Subcutaneous abdominal adipose tissue (tissue), 5 donors: ENCODE measurements at regions not wholly inside any gene's neighbourhood (a gene's known extent, or its start where the extent isn't known, plus 50 kb on each side); places are given as distances from the start of the nearest gene placed in this dataset.
"Not testable (repeated sequence)": the region's sequence is repeated elsewhere in the genome, so short reads cannot be mapped to it uniquely, and the experiment has no call there.

ENCODE experiments used
- H3K27ac ChIP-seq: one replicate; pipeline ENCODE4 v1.7.0; 2013; ENCODE audit warnings: low read depth, mild to moderate bottlenecking, inconsistent platforms, low read length, moderate library complexity
- H3K27me3 ChIP-seq, 5 donors: one replicate each; pipeline ENCODE4 v1.7.0; 2013; ENCODE audit warnings: low read length in 5 of 5, inconsistent platforms in 1 of 5; ENCODE audit not compliant: control insufficient read depth in 5 of 5, insufficient read depth in 4 of 5
- H3K36me3 ChIP-seq, 5 donors: one replicate each; pipeline ENCODE4 v1.7.0; 2013; ENCODE audit warnings: low read length in 5 of 5; ENCODE audit not compliant: control insufficient read depth in 5 of 5, insufficient read depth in 5 of 5
- H3K4me1 ChIP-seq, 5 donors: one replicate each; pipeline ENCODE4 v1.7.0; 2013; ENCODE audit warnings: low read length in 5 of 5, mild to moderate bottlenecking in 3 of 5, moderate library complexity in 1 of 5; ENCODE audit not compliant: control insufficient read depth in 5 of 5, insufficient read depth in 5 of 5
- H3K4me3 ChIP-seq, 5 donors: one replicate each; pipeline ENCODE4 v1.7.0; 2013; ENCODE audit warnings: low read length in 5 of 5, low read depth in 1 of 5
- H3K9ac ChIP-seq, 5 donors: one replicate each; pipeline ENCODE4 v1.7.0; 2013; ENCODE audit warnings: low read length in 5 of 5, mild to moderate bottlenecking in 4 of 5, moderate library complexity in 3 of 5
- H3K9me3 ChIP-seq, 5 donors: one replicate each; pipeline ENCODE4 v1.7.0; 2013; ENCODE audit warnings: low read length in 5 of 5; ENCODE audit not compliant: control insufficient read depth in 5 of 5
- donor health status: healthy.
- donor health status: healthy.
- donor health status: healthy.
- donor health status: healthy.
- donor health status: healthy.

DNA sequence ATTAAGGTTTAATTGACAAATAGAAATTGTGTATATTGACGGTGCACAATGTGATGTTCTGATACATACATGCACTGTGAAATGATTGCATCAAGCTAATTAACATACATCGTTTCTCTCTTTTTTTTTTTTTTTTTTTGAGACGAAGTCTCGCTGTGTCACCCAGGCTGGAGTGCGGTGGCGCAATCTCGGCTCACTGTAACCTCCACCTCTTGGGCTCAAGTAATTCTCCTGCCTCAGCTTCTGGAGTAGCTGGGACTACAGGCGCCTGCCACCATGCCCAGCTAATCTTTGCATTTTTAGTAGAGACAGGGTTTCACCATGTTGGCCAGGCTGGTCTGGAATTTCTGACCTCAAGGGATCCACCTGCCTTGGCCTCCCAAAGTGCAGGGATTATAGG is 69.9 kb upstream of the JCAD start:
- H3K4me1 ChIP-seq: peaks cover 0 to 16% (median 9%) of the 10 kb centered on the region in 5 donors
- H3K27ac ChIP-seq, H3K4me3 ChIP-seq, H3K9ac ChIP-seq, H3K9me3 ChIP-seq, H3K27me3 ChIP-seq, H3K36me3 ChIP-seq: not testable (repeated sequence)

DNA sequence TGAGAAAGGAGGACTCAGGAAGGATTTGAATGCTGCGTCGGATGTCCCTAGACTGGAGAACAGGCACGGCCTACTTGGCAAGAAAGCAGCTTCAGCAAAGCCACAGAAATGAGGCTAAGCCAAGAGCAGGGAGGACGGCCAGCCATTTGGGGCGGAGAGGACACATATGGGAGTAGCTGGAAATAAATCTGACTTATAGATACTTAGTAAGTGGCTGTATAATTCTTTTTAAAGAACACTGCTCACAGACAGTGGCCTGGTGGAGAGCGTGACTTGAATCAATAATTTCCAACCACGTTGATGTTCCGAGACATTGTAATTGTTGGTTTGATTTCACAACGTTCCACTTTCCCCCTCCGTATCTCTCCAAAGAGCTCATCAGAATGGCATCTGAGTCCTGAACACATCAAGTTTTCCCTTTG is 67.7 kb upstream of the JCAD start:
- H3K27ac ChIP-seq: no peak overlapping the region
- H3K9me3 ChIP-seq: no peaks in the 10 kb centered on the region
- peak overlapping the region in 1 of 5 donors; percentile 54 for H3K9ac ChIP-seq
- peak overlapping the region in 3 of 5 donors; percentile 29 to 58 (median 34) for H3K4me3 ChIP-seq
- H3K27me3 ChIP-seq: peaks cover 0 to 2% (median 0%) of the 10 kb centered on the region in 5 donors
- H3K36me3 ChIP-seq: no peaks in the 10 kb centered on the region
- H3K4me1 ChIP-seq: peaks cover 0 to 14% (median 7%) of the 10 kb centered on the region in 5 donors

DNA sequence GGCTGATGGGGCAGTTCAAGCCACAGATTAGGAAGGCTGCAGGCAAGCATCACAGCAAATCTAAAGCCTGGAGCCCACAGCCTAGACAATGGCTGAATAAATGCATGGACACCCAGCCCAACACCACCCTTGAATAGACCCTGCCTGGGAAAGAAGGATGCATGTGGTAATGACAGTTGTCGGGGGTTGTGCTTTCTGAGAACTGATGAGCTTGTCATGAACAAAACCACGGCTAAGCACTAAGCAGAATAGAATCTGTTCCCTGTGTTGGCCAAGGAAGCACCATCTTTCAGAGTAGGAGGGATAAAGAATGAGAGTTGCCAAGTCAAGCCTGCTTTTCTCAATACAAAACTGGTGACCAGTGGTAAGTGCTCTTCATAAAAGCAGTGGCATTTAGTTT is 66.1 kb upstream of the JCAD start:
- Histone ChIP-seq H3K27me3 (no peaks in the 10 kb centered on the region), H3K36me3 (no peaks in the 10 kb centered on the region), H3K27ac (no peak overlapping the region), H3K9ac (no peak overlapping the region), H3K9me3 (no peaks in the 10 kb centered on the region), H3K4me3 (no peak overlapping the region), H3K4me1 (peaks cover 0 to 14% (median 7%) of the 10 kb centered on the region in 5 donors)

DNA sequence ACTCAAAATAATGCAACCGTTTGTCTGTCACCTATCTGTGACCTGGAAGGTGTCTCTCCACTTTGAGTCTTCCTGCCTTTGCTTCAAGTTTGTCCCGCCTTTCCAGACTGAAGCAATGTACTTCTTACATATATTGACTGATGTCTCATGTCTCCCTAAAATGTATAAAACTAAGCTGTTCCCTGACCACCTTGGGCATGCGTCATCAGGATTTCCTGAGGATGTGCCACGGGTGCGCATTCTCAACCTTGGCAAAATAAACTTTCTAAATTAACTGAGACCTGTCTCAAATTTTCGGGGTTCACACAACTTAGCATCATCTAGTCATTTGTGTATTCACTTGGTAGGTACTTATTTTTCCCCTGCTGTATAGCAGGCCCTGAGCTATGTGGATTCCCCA is 65.3 kb upstream of the JCAD start:
- Histone ChIP-seq H3K36me3 (no peaks in the 10 kb centered on the region), H3K27me3 (no peaks in the 10 kb centered on the region), H3K4me3 (no peak overlapping the region), H3K4me1 (peaks cover 0 to 14% (median 7%) of the 10 kb centered on the region in 5 donors), H3K27ac (no peak overlapping the region), H3K9me3 (no peaks in the 10 kb centered on the region), H3K9ac (no peak overlapping the region)

DNA sequence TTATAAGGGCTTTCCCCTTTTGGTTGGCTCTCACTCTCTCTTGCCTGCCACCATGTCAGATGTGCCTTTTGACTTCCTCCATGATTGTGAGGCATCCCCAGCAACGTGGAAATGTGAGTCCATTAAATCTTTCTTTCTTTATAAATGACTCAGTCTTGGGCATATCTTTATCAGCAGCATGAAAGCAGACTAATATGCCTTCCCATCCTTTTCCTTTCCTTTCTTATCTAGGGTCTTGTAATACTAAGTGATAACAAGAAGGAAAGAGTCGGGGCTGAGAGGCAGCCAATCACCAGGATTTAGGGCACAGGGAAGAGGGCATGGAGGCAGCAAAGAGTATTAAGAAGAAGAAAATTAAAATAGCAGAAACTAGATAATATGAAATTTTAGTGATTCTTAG is 62.0 kb upstream of the JCAD start:
- Histone ChIP-seq H3K27ac (no peak overlapping the region), H3K36me3 (no peaks in the 10 kb centered on the region), H3K9ac (no peak overlapping the region), H3K9me3 (no peaks in the 10 kb centered on the region), H3K27me3 (no peaks in the 10 kb centered on the region), H3K4me1 (peaks cover 0 to 10% (median 0%) of the 10 kb centered on the region in 5 donors), H3K4me3 (no peak overlapping the region)

DNA sequence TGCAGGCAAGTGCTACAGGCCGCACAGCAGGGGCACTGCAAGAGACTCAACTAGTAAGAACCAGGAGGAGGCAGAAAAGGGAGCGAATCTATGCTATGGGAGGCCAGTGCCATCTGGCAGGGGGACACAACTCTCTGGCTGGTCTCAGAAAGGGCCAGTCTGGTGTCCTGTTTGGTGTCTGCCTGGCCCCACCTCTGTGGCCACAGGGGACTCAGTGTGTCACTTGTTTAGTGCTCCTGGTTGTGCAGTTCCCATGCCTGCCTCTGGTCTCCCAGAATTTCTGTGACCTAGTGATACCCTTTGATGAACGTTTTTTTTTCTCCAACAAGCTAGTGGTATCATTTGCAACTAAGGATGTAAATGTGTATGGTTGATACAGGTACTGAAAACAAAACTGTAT is 59.2 kb upstream of the JCAD start:
- no peaks in the 10 kb centered on the region for H3K4me1 ChIP-seq
- H3K9me3 ChIP-seq: no peaks in the 10 kb centered on the region
- no peak overlapping the region for H3K27ac ChIP-seq

DNA sequence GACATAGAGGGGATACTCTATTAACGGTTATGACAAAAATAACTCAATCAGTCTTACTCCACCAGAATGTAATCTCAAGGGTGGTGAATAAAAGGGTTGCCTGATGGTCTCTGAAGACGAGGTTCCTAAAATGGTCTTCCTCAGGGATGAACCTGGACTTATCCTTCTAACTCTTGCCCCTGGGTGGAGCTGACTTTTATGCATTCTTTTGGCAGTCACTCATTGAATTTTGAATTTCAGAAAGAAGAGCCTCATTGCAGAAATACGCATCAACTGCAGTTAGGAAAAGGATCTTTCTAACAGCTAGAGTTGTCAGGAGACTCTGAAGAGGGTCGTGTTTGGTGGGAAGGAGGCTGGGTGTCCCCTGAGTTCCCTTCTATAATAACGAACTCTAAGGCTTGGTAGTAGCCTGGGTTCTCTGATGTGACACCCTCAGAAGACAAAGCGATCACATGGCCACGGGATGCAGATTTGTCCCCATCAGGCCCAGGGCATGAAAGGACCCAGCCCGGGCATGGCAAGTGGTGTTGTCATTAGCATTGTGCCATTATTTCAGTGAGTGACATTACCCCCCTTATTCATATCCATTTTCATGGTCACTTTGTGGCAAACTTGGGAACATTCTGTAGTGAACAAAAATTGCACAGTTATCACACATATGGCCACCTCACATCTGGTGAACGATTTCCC is 58.6 kb upstream of the JCAD start:
- Histone ChIP-seq H3K4me1 (no peaks in the 10 kb centered on the region), H3K36me3 (no peaks in the 10 kb centered on the region), H3K4me3 (no peak overlapping the region), H3K27ac (no peak overlapping the region), H3K9ac (no peak overlapping the region), H3K9me3 (no peaks in the 10 kb centered on the region), H3K27me3 (no peaks in the 10 kb centered on the region)

More for the DNA sequence above, 59.2 kb upstream of the JCAD start:
- H3K4me3 ChIP-seq: no peak overlapping the region
- no peaks in the 10 kb centered on the region for H3K27me3 ChIP-seq
- H3K9ac ChIP-seq: no peak overlapping the region
- H3K36me3 ChIP-seq: no peaks in the 10 kb centered on the region

DNA sequence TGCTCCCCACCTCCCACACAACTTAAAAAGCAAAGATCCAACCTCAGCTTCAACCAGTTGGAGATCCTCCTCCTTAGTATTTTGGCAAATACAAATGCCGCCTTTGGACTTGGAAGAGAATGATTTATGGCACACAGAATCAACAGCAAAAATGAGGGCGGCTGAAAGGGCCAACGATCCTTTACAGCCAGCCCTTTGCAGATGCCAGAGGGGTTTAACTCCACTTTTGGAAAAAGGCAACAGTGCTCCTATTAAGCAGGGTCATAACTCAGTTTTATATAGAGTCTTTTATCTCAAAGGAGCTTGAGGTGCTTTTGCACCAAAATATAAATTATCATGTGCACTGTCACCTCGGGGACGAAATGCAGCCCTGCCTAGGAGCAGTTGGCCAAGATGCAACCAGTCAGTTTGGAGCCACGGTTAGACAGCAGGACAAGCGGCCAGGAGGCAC is 56.7 kb upstream of the JCAD start:
- Histone ChIP-seq H3K27ac (no peak overlapping the region), H3K9ac (no peak overlapping the region), H3K27me3 (no peaks in the 10 kb centered on the region), H3K4me3 (no peak overlapping the region), H3K36me3 (no peaks in the 10 kb centered on the region), H3K4me1 (no peaks in the 10 kb centered on the region), H3K9me3 (no peaks in the 10 kb centered on the region)

DNA sequence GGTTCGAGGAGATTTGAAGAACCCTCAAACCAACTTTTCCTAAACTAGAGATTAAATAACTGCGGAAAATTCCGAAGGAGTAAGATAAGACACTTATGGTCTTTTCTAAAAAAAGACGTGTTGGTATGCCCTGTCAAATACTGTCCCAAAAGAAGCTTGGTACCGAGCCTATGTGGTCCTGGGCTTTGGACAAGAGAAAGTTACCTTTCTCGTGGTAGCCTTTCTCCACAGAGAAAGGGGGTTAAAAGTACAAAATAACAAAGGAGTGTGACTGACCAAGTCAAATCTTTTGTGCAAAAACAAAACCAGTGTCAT is 56.2 kb upstream of the JCAD start:
- H3K9ac ChIP-seq: no peak overlapping the region
- H3K9me3 ChIP-seq: no peaks in the 10 kb centered on the region
- H3K27ac ChIP-seq: no peak overlapping the region
- H3K4me1 ChIP-seq: no peaks in the 10 kb centered on the region
- H3K36me3 ChIP-seq: no peaks in the 10 kb centered on the region
- no peaks in the 10 kb centered on the region for H3K27me3 ChIP-seq
- no peak overlapping the region for H3K4me3 ChIP-seq

DNA sequence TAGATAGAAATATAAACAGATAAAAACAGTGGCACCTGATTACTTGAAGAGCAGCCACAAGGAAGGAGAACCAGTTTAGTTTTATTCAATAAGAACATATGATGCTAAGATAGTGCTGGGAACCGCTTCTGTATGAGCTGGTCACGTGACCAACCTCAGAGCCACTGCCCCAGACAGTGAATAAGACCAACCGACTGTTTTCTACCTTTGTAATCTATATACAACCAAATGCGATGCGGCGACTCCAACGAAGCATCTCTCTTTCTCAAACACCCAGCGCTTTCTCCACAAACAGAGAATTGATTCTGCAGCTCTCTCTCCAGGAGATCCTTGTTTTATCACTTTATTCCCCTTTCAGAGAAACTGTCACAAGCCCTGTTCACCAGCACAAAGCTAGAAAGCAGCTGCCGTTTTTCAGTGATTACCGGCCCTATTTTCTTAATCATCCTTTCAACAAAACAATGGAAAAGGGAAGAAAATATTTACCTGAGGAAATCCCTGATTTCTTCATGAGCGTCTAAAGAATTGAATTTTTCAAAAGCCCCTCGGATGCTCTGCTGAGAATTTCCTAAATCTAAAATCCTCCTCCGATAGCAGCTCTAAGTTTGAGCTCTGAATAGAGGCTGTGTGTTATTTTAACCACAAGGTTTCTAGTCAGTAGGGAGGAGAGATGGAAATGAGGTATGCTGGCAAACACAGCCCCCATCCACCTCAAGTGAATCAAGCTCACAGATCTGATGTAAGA is 55.7 kb upstream of the JCAD start:
- Histone ChIP-seq H3K9ac (no peak overlapping the region), H3K4me3 (no peak overlapping the region), H3K27ac (no peak overlapping the region), H3K36me3 (no peaks in the 10 kb centered on the region), H3K9me3 (no peaks in the 10 kb centered on the region), H3K27me3 (no peaks in the 10 kb centered on the region), H3K4me1 (no peaks in the 10 kb centered on the region)
